ENCODE measurements at regions not wholly inside any gene's neighbourhood (a gene's known extent, or its start where the extent isn't known, plus 50 kb on each side); places are given as distances from the start of the nearest gene placed in this dataset.

GRCh38 chr11:15837901-15838489 is 518.4 kb downstream of the SOX6 start:
- no peak for ATAC-seq
- 95 to 100% (median 97%) methylated on average over 4 of the region's 4 CpGs for WGBS, 4 donors
- no peak for TF ChIP-seq POLR2A (IDR thresholded peaks at IDR 0.05)
- no peak for TF ChIP-seq CTCF (IDR thresholded peaks at IDR 0.05)
- Histone ChIP-seq H3K27me3 (no peaks in the 10 kb centered on the region), H3K4me1 (peaks cover 0 to 19% (median 6%) of the 10 kb centered on the region in 12 donors), H3K36me3 (no peaks in the 10 kb centered on the region), H3K9me3 (no peaks in the 10 kb centered on the region), H3K27ac (no peak overlapping the region), H3K4me3 (no peak overlapping the region)
- intact Hi-C loops (cut with DNase I): no loop called here
- no peak for DNase-seq

- intact Hi-C loops (cut with DNase I): no loop called here
- WGBS, 4 donors: 48 to 64% (median 56%) methylated on average over 3 of the region's 3 CpGs
- Histone ChIP-seq H3K36me3 (no peaks in the 10 kb centered on the region), H3K9me3 (no peaks in the 10 kb centered on the region), H3K4me3 (no peak overlapping the region), H3K27ac (no peak overlapping the region), H3K27me3 (no peaks in the 10 kb centered on the region), H3K4me1 (peaks cover 0 to 29% (median 14%) of the 10 kb centered on the region in 12 donors)
- no peak for ATAC-seq
- TF ChIP-seq CTCF (IDR thresholded peaks at IDR 0.05) (no peak), POLR2A (IDR thresholded peaks at IDR 0.05) (no peak)
- no peak for DNase-seq
These were observed 517.3 kb downstream of the SOX6 start for GRCh38 chr11:15839061-15839460.

GRCh38 chr11:15840966-15841365 is 515.4 kb downstream of the SOX6 start:
- Histone ChIP-seq H3K27ac (no peak overlapping the region), H3K4me1 (peaks cover 0 to 37% (median 16%) of the 10 kb centered on the region in 12 donors), H3K9me3 (no peaks in the 10 kb centered on the region), H3K27me3 (no peaks in the 10 kb centered on the region), H3K4me3 (no peak overlapping the region), H3K36me3 (no peaks in the 10 kb centered on the region)
- ATAC-seq: no peak
- TF ChIP-seq POLR2A (IDR thresholded peaks at IDR 0.05) (no peak), CTCF (IDR thresholded peaks at IDR 0.05) (no peak)
- 86 to 100% (median 91%) methylated on average over 2 of the region's 2 CpGs for WGBS, 4 donors
- DNase-seq: no peak
- intact Hi-C loops (cut with DNase I): no loop called here

GRCh38 chr11:15841931-15842740 is 514.2 kb downstream of the SOX6 start:
- ATAC-seq: peak; percentile 36 to 80 (median 53)

More at GRCh38 chr11:15841931-15842740, 514.2 kb downstream of the SOX6 start:
- peaks cover 0 to 37% (median 16%) of the 10 kb centered on the region in 12 donors for H3K4me1 ChIP-seq
- H3K27me3 ChIP-seq: no peaks in the 10 kb centered on the region
- intact Hi-C loops (cut with DNase I): no loop called here
- H3K4me3 ChIP-seq: no peak overlapping the region
- DNase-seq: peak in 2 of 5 donors; percentile 34 to 42
- H3K36me3 ChIP-seq: no peaks in the 10 kb centered on the region
- 37 to 42% (median 40%) methylated on average over 6 of the region's 6 CpGs for WGBS, 4 donors
- TF ChIP-seq CTCF (IDR thresholded peaks at IDR 0.05): no peak
- no peak for TF ChIP-seq POLR2A (IDR thresholded peaks at IDR 0.05)
- peak overlapping the region in 4 of 12 donors; percentile 10 to 61 (median 26) for H3K27ac ChIP-seq
- no peaks in the 10 kb centered on the region for H3K9me3 ChIP-seq
